H1 (cell line): ENCODE measurements at regions not wholly inside any gene's neighbourhood (a gene's known extent, or its start where the extent isn't known, plus 50 kb on each side); places are given as distances from the start of the nearest gene placed in this dataset.

Experiments used
- CTCF ChIA-PET: fragments of 300-600 bp; sonication (Branson Sonifier 250); formaldehyde crosslinking; loops from one replicate; lab custom pipeline; 2021; ENCODE audit not compliant: partially characterized antibody; lab: Charles Lee
- POLR2A ChIA-PET: fragments of 300-600 bp; sonication (Branson Sonifier 250); formaldehyde crosslinking; loops from one replicate; lab custom pipeline; 2021; ENCODE audit warnings: inconsistent platforms; ENCODE audit not compliant: partially characterized antibody; lab: Charles Lee
- DNase-seq, 2 experiments: peaks; one replicate each; pipeline versions ENCODE4 v3.0.0 to v3.0.0-alpha.2; 2010 to 2022; ENCODE audit warnings: low spot score in 2 of 2, low read depth in 1 of 2, mixed read lengths in 1 of 2
- FAIRE-seq: peaks from 2 replicates; lab custom pipeline; 2011; peaks lifted over from hg19 to GRCh38; lab: Jason Lieb, UNC
- H2AFZ ChIP-seq: 2 replicates; pipeline ENCODE4 v1.8.1; 2012; ENCODE audit warnings: low read length, inconsistent platforms
- H2AK5ac ChIP-seq: 2 replicates; pipeline ENCODE4 v1.6.1; 2013; ENCODE audit warnings: low read depth, low read length
- H2BK120ac ChIP-seq: replicated peaks from 2 replicates; pipeline ENCODE3; 2013; ENCODE audit warnings: low read depth, low read length, inconsistent platforms
- H2BK12ac ChIP-seq: 2 replicates; pipeline ENCODE4 v1.6.1; 2013; ENCODE audit warnings: low read depth, low read length
- H2BK15ac ChIP-seq: 2 replicates; pipeline ENCODE4 v1.6.1; 2013; ENCODE audit warnings: low read length
- H2BK20ac ChIP-seq: 2 replicates; pipeline ENCODE4 v1.6.1; 2013; ENCODE audit warnings: low read length
- H2BK5ac ChIP-seq: 2 replicates; pipeline ENCODE4 v1.6.1; 2013; ENCODE audit warnings: low read depth, low read length
- H3K14ac ChIP-seq: 2 replicates; pipeline ENCODE4 v1.6.1; 2013; ENCODE audit warnings: inconsistent platforms; ENCODE audit not compliant: insufficient read length
- H3K18ac ChIP-seq: 2 replicates; pipeline ENCODE4 v1.6.1; 2013; ENCODE audit warnings: low read length; ENCODE audit errors: extremely low read depth
- H3K23ac ChIP-seq: 2 replicates; pipeline ENCODE4 v1.6.1; 2013; ENCODE audit warnings: inconsistent platforms; ENCODE audit not compliant: insufficient read length
- H3K23me2 ChIP-seq: 2 replicates; pipeline ENCODE4 v1.6.1; 2013; ENCODE audit warnings: low read depth, low read length
- H3K27ac ChIP-seq: 2 replicates; pipeline ENCODE4 v1.6.1; 2011; ENCODE audit warnings: low read depth, low read length, inconsistent platforms
- H3K27me3 ChIP-seq, 4 experiments: replicated peaks in 1 of 4; 1 replicate in 1 of 4; 2 replicates in 3 of 4; pipeline versions ENCODE4 v1.6.1 to v1.8.1; 2011 to 2013; ENCODE audit warnings: low read length in 3 of 4, mild to moderate bottlenecking in 3 of 4, inconsistent platforms in 2 of 4, mixed read lengths in 2 of 4, moderate library complexity in 1 of 4; ENCODE audit not compliant: control insufficient read depth in 3 of 4, insufficient read depth in 3 of 4; ENCODE audit errors: extremely low read depth in 1 of 4
- H3K36me3 ChIP-seq, 4 experiments: 2 replicates each; pipeline versions ENCODE4 v1.6.1 to v1.8.1; 2011 to 2013; ENCODE audit warnings: mild to moderate bottlenecking in 4 of 4, low read length in 3 of 4, moderate library complexity in 2 of 4, control low read depth in 1 of 4, inconsistent platforms in 1 of 4; ENCODE audit not compliant: insufficient read depth in 4 of 4, control insufficient read depth in 2 of 4
- H3K4ac ChIP-seq: replicated peaks from 2 replicates; pipeline ENCODE3; 2013; ENCODE audit warnings: low read length, low read depth, mixed read lengths, inconsistent platforms; ENCODE audit not compliant: insufficient read length
- H3K4me1 ChIP-seq, 4 experiments: replicated peaks in 1 of 4; 1 replicate in 1 of 4; 2 replicates in 3 of 4; pipeline versions ENCODE4 v1.6.1 to v1.8.1; 2011 to 2013; ENCODE audit warnings: low read length in 3 of 4, inconsistent platforms in 2 of 4, mixed read lengths in 1 of 4; ENCODE audit not compliant: insufficient read depth in 4 of 4, control insufficient read depth in 3 of 4
- H3K4me2 ChIP-seq, 2 experiments: 2 replicates each; pipeline versions ENCODE4 v1.6.1 to v1.8.1; 2011 to 2013; ENCODE audit warnings: low read depth in 2 of 2, low read length in 2 of 2, control low read depth in 1 of 2, inconsistent platforms in 1 of 2, mild to moderate bottlenecking in 1 of 2; ENCODE audit not compliant: insufficient read depth in 1 of 2
- H3K4me3 ChIP-seq, 4 experiments: fragments of 200-600, 300-600 bp in 1 of 4; sonication (generic), shearing (Covaris generic), sonication (Bioruptor Twin) in 1 of 4; 2 replicates each; pipeline versions ENCODE4 v1.5.1 to v1.8.1; 2011 to 2016; ENCODE audit warnings: low read length in 4 of 4, low read depth in 3 of 4, control low read depth in 2 of 4, inconsistent platforms in 2 of 4, mild to moderate bottlenecking in 2 of 4, mixed read lengths in 1 of 4, moderate library complexity in 1 of 4; ENCODE audit not compliant: insufficient read depth in 2 of 4; ENCODE audit errors: extremely low read depth in 1 of 4
- H3K56ac ChIP-seq: replicated peaks from 2 replicates; pipeline ENCODE3; 2013; ENCODE audit warnings: low read depth, mild to moderate bottlenecking, mixed read lengths, low read length, inconsistent platforms; ENCODE audit not compliant: insufficient read length
- H3K79me1 ChIP-seq: 2 replicates; pipeline ENCODE4 v1.6.1; 2013; ENCODE audit warnings: low read depth, low read length, control low read depth
- H3K79me2 ChIP-seq, 2 experiments: 2 replicates each; pipeline versions ENCODE4 v1.6.1 to v1.8.1; 2012 to 2013; ENCODE audit warnings: low read length in 2 of 2, mild to moderate bottlenecking in 2 of 2, inconsistent platforms in 1 of 2; ENCODE audit not compliant: insufficient read depth in 2 of 2, control insufficient read depth in 1 of 2
- H3K9ac ChIP-seq, 4 experiments: replicated peaks in 1 of 4; 1 replicate in 1 of 4; 2 replicates in 3 of 4; pipeline versions ENCODE4 v1.6.1 to v1.8.1; 2011 to 2013; ENCODE audit warnings: low read depth in 3 of 4, low read length in 3 of 4, control low read depth in 2 of 4, mild to moderate bottlenecking in 2 of 4, moderate library complexity in 2 of 4, inconsistent platforms in 1 of 4; ENCODE audit errors: extremely low read depth in 1 of 4
- H3K9me3 ChIP-seq, 2 experiments: 2 replicates each; pipeline versions ENCODE4 v1.6.1 to v1.8.1; 2012 to 2013; ENCODE audit warnings: mild to moderate bottlenecking in 2 of 2, moderate library complexity in 2 of 2, control low read depth in 1 of 2, inconsistent platforms in 1 of 2, low read depth in 1 of 2, low read length in 1 of 2, mixed read lengths in 1 of 2; ENCODE audit not compliant: insufficient read depth in 2 of 2
- H4K20me1 ChIP-seq, 2 experiments: replicated peaks in 1 of 2; 2 replicates each; pipeline versions ENCODE3 to v1.8.1; 2011 to 2013; ENCODE audit warnings: inconsistent platforms in 2 of 2, low read length in 2 of 2, mild to moderate bottlenecking in 1 of 2; ENCODE audit not compliant: insufficient read depth in 2 of 2, control insufficient read depth in 1 of 2
- H4K5ac ChIP-seq: 2 replicates; pipeline ENCODE4 v1.6.1; 2013; ENCODE audit warnings: low read length, low read depth, mixed read lengths, inconsistent platforms; ENCODE audit not compliant: insufficient read length
- H4K8ac ChIP-seq: 2 replicates; pipeline ENCODE4 v1.8.0; 2013; ENCODE audit warnings: mild to moderate bottlenecking, moderate library complexity, low read length, inconsistent platforms; ENCODE audit not compliant: insufficient read depth; ENCODE audit errors: extremely low read depth
- H4K91ac ChIP-seq: replicated peaks from 2 replicates; pipeline ENCODE3; 2013; ENCODE audit warnings: low read length, mixed read lengths, inconsistent platforms; ENCODE audit not compliant: insufficient read length
- KDM4A ChIP-seq: IDR thresholded peaks from one replicate; pipeline ENCODE4 v1.7.1; 2012; ENCODE audit warnings: low read depth, mild to moderate bottlenecking, moderate library complexity, low read length, inconsistent platforms; ENCODE audit not compliant: severe bottlenecking
- WGBS, 2 experiments: shearing (Covaris generic) in 1 of 2; methylation state at CpG; one replicate each; pipeline versions ENCODE4 v1.1.6 to v1.1.7; 2013 to 2015; ENCODE audit warnings: low lambda C conversion rate in 2 of 2, mixed read lengths in 2 of 2, inconsistent platforms in 1 of 2, low coverage in 1 of 2, missing lambda C conversion rate in 1 of 2; ENCODE audit not compliant: insufficient replicate concordance in 2 of 2, insufficient coverage in 1 of 2, insufficient read length in 1 of 2; ENCODE audit errors: extremely low coverage in 1 of 2, missing lambda C conversion rate in 1 of 2; 5-methylcytosine and 5-hydroxymethylcytosine counted together

DNA sequence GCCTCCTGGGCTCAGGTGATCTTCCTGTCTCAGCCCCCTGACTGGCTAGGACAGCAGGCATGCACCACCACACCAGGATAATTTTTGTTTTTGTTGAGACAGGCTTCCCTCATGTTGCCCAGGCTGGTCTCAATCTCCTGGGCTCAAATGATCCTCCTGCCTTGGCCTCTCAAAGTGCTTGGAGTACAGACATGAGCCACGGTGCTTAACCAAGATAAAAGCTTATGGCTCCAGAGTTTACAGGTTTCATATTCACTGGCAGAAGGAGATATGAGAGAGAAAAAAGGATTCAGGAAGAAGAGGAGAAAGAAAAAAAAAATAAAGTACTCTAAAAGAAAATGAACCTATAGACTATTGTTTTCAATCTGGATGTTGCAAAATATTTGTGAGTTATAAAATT lies 748.8 kb upstream of the NCAM2 start:
- no peak overlapping the region for H2BK5ac ChIP-seq
- H4K5ac ChIP-seq = no peak overlapping the region
- H2AK5ac ChIP-seq = no peak overlapping the region
- no peaks in the 10 kb centered on the region for H4K20me1 ChIP-seq
- H3K23ac ChIP-seq = no peak overlapping the region
- no peak overlapping the region for H3K4me2 ChIP-seq
- peaks cover 0 to 3% (median 0%) of the 10 kb centered on the region in 4 experiments; a peak in 1 of 7 replicates for H3K4me1 ChIP-seq
- no peak overlapping the region for H2BK120ac ChIP-seq
- WGBS, 2 experiments = 82% methylated on average over 1 of the region's 1 CpG; no CpG with 5 or more reads in 1 of the 2 experiments
- no peak for TF ChIP-seq KDM4A
- TF ChIP-seq, all 59 proteins: peak for 0
- no peak overlapping the region; the same call in 1 of the 2 replicates for H2AFZ ChIP-seq
- no peak for DNase-seq
- no peak overlapping the region for H2BK15ac ChIP-seq
- ChIA-PET CTCF (interaction anchor here (1.3 kb wide), 1 partner anchor 194 kb away, joined by 4 read pairs; no protein-coding TSS in a partner anchor), POLR2A (no interaction called here)
- no peaks in the 10 kb centered on the region for H3K27me3 ChIP-seq
- no peak overlapping the region for H2BK20ac ChIP-seq
- H3K36me3 ChIP-seq = no peaks in the 10 kb centered on the region
- no peak for FAIRE-seq
- H3K79me1 ChIP-seq = no peaks in the 10 kb centered on the region
- no peak overlapping the region for H3K4me3 ChIP-seq
- H3K9me3 ChIP-seq = no peaks in the 10 kb centered on the region
- H3K4ac ChIP-seq = no peak overlapping the region
- no peak overlapping the region for H3K14ac ChIP-seq
- H4K8ac ChIP-seq = no peak overlapping the region
- H3K23me2 ChIP-seq = no peaks in the 10 kb centered on the region
- no peaks in the 10 kb centered on the region for H3K79me2 ChIP-seq
- H2BK12ac ChIP-seq = no peak overlapping the region
- H3K56ac ChIP-seq = no peak overlapping the region
- no peak overlapping the region for H3K9ac ChIP-seq
- H3K18ac ChIP-seq = no peak overlapping the region
- H4K91ac ChIP-seq = no peak overlapping the region
- no peak overlapping the region for H3K27ac ChIP-seq
